Peyer's patch (tissue), 4 donors: ENCODE measurements at regions not wholly inside any gene's neighbourhood (a gene's known extent, or its start where the extent isn't known, plus 50 kb on each side); places are given as distances from the start of the nearest gene placed in this dataset.

Source experiments
- CTCF ChIP-seq, 6 experiments: fragments of 450-650 bp in 4 of 6; fragments of 200-600 bp in 2 of 6; sonication (generic) in 1 of 6; IDR thresholded peaks; one replicate each; pipeline ENCODE4 v1.5.1; 2017 to 2019; ENCODE audit warnings: antibody characterized with exemption in 6 of 6, mild to moderate bottlenecking in 3 of 6, moderate library complexity in 1 of 6
- POLR2A ChIP-seq, 2 donors: fragments of 450-650 bp; IDR thresholded peaks; one replicate each; pipeline ENCODE4 v1.5.1; 2017; ENCODE audit warnings: antibody characterized with exemption in 2 of 2, mild to moderate bottlenecking in 2 of 2, moderate library complexity in 2 of 2

DNA sequence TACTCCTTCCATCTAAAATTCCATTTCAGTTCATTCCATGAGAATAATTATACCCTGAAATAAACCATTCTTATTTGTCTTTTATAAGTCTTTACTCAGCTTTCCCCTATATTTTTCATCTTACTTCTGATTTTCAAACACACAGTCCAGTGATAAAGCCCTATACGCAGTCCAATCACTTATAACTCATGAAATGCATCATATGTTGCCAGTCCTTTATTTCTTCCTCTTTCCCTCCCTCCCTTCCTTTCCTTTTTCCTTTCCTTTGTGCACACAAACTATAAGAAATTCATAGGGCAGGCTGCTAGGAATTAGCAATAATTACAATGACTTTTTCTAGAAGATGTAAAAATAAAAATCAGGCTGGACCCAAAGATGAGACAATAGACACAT is 58.8 kb upstream of the RPS23 start:
- TF ChIP-seq CTCF (IDR thresholded peaks at IDR 0.05) (no peak), POLR2A (IDR thresholded peaks at IDR 0.05) (no peak)
